C4-2B (cell line): ENCODE measurements at regions not wholly inside any gene's neighbourhood (a gene's known extent, or its start where the extent isn't known, plus 50 kb on each side); places are given as distances from the start of the nearest gene placed in this dataset.

Experiments used
- H3K27ac ChIP-seq: fragments of 450-650 bp; 2 replicates; pipeline ENCODE4 v1.5.1; 2017
- CTCF ChIP-seq: fragments of 450-650 bp; conservative IDR thresholded peaks from 2 replicates; pipeline ENCODE4 v1.5.1; 2017; ENCODE audit warnings: mild to moderate bottlenecking
- ZFX ChIP-seq: fragments of 450-650 bp; IDR thresholded peaks from 2 replicates; pipeline ENCODE4 v1.6.1; 2017

DNA sequence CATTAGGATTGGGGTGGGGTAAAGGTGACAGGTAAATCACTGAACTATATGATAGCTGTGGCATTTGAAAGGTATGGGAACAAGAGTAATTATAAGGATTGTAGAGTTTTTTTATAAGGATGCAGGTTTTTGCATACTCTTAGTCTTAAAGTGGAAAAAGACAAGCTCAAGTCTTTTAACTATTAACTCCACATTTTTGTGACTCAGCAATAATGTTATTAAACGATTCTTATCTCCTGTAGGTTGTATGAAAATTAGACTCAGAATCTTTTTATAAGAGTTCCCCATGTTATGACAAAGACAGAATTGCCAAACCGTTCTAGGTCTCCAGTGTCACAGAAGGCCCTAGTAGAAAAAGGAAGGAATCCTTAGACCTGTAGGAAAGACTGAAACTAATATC, 49.9 kb upstream of the TTLL7 start:
- no peak overlapping the region for H3K27ac ChIP-seq
- no peak for TF ChIP-seq CTCF
- no peak for TF ChIP-seq ZFX
